SJSA1 (cell line): ENCODE measurements at regions not wholly inside any gene's neighbourhood (a gene's known extent, or its start where the extent isn't known, plus 50 kb on each side); places are given as distances from the start of the nearest gene placed in this dataset.
"Not testable (repeated sequence)": the region's sequence is repeated elsewhere in the genome, so short reads cannot be mapped to it uniquely, and the experiment has no call there.

ENCODE experiments used
- DNase-seq, 2 experiments: peaks; one replicate each; pipeline ENCODE4 v3.0.0-alpha.2; 2015 to 2020; ENCODE audit warnings: low spot score in 2 of 2, low read depth in 1 of 2
- H3K27ac ChIP-seq: fragments of 250-450 bp; sonication (Bioruptor Pico); 2 replicates; pipeline ENCODE4 v1.5.1; 2020; ENCODE audit warnings: mild to moderate bottlenecking, moderate library complexity
- H3K27me3 ChIP-seq: fragments of 250-450 bp; sonication (Bioruptor Pico); replicated peaks from 2 replicates; pipeline ENCODE4 v1.5.1; 2020; ENCODE audit warnings: mild to moderate bottlenecking, moderate library complexity
- H3K36me3 ChIP-seq: fragments of 250-450 bp; sonication (Bioruptor Pico); 2 replicates; pipeline ENCODE4 v1.5.1; 2020; ENCODE audit warnings: mild to moderate bottlenecking
- H3K4me1 ChIP-seq: fragments of 250-450 bp; sonication (Bioruptor Pico); replicated peaks from 2 replicates; pipeline ENCODE4 v1.6.1; 2021; ENCODE audit warnings: mild to moderate bottlenecking
- H3K4me3 ChIP-seq: fragments of 250-450 bp; sonication (Bioruptor Pico); 2 replicates; pipeline ENCODE4 v1.5.1; 2020; ENCODE audit warnings: mild to moderate bottlenecking
- H3K9me3 ChIP-seq: fragments of 250-450 bp; sonication (Bioruptor Pico); replicated peaks from 2 replicates; pipeline ENCODE4 v1.5.1; 2020; ENCODE audit warnings: mild to moderate bottlenecking

DNA sequence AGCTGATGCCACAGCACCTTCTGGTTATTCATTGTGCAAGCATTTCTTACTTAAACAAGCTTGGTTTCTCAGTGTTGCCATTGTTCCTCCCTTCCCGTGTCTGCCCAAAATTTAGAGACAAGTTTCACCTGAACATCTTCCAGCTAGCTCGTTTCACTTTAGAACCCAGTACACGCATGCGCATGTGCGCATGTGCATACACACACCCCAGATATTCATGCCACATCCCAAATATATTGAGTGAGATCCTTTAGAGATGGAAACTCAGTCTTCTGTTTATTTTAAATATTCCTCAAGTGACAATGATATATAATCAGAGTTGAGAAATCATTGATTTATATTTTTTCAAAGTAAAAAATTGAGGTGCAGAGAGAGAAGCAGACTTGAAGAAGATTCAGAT lies 147.6 kb downstream of the PLK2 start:
- Histone ChIP-seq H3K27me3 (no peaks in the 10 kb centered on the region), H3K36me3 (no peaks in the 10 kb centered on the region), H3K4me3 (no peak overlapping the region), H3K9me3 (no peaks in the 10 kb centered on the region), H3K4me1 (no peaks in the 10 kb centered on the region), H3K27ac (no peak overlapping the region)
- DNase-seq: no peak

DNA sequence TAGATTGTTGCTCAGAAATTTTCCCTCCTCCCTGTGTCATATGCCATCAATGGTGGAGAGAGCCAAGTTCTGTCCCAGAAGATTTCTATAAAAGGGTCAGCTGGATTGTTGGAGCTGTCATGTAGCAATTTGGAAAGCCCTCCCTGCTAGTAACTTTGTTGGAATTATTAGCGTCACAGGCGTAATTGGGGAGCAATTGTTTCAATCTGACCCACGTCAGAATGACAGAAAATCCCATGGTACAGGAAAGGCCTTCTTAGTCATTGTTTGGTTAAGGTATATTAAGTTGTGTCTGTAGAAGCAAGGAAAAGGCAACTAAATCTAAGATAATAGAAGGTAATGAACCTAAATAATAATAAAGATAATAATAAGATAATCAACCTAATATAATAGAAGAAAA lies 148.4 kb downstream of the PLK2 start:
- no peak overlapping the region for H3K4me3 ChIP-seq
- no peaks in the 10 kb centered on the region for H3K4me1 ChIP-seq
- H3K27me3 ChIP-seq: no peaks in the 10 kb centered on the region
- H3K9me3 ChIP-seq: no peaks in the 10 kb centered on the region
- no peak for DNase-seq
- H3K27ac ChIP-seq: no peak overlapping the region
- no peaks in the 10 kb centered on the region for H3K36me3 ChIP-seq

DNA sequence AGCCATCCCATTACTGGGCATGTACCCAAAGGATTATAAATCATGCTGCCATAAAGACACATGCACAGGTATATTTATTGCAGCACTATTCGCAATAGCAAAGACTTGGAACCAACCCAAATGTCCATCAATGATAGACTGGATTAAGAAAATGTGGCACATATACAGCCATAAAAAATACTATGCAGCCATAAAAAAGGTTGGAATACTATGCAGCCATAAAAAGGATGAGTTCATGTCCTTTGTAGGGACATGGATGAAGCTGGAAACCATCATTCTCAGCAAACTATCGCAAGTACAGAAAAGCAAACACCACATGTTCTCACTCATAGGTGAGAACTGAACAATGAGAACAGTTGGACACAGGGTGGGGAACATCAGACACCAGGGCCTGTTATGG lies 151.5 kb downstream of the PLK2 start:
- not testable (repeated sequence) for DNase-seq, H3K27me3 ChIP-seq, H3K36me3 ChIP-seq, H3K27ac ChIP-seq, H3K4me3 ChIP-seq, H3K9me3 ChIP-seq, H3K4me1 ChIP-seq

DNA sequence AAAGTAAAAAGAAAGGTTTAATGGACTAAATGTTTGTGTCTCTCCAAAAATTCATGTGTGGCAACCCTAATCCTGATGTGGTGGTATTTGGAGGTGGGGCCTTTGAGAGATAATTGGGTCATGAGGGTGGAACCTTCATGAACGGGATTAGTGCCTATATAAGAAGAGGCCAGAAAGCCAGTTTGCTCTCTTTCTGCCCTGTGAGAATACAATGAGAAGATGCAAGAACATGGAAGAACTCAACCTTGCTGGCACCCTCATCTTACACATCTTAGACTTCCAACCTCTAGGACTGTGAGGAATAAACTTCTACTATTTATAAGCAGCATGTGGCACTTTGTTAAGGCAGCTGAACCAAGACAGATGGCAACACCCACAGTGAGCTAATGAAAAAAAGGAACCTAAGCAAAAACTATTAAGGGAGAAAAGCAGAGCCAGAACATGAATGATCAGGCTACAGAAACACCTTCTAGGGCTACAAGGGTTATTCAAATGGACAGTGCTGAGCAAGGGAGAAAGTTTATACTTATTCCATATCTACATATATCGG lies 159.5 kb downstream of the PLK2 start:
- H3K27me3 ChIP-seq: no peaks in the 10 kb centered on the region
- H3K36me3 ChIP-seq: no peaks in the 10 kb centered on the region
- no peak overlapping the region for H3K27ac ChIP-seq
- H3K4me3 ChIP-seq: no peak overlapping the region
- no peaks in the 10 kb centered on the region for H3K4me1 ChIP-seq
- H3K9me3 ChIP-seq: no peaks in the 10 kb centered on the region
- no peak for DNase-seq

DNA sequence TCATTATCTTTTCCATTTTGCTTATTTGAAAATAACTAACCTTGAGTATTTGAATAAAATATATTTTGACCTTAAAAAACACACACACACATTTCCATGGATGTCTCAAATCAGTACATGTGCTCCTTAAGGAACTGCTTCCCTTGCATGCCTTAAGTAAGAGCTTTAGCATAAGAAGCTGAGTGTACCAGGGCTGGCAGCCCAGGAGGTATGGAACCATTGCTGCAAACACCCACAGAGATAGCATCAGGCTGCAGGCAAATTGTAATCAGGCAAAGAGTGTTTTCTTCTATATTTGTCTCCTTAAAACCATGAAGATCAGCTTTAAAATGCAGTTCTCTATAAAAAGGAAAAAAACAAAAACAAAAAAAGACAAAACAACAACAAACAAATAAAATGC lies 160.6 kb downstream of the PLK2 start:
- H3K27ac ChIP-seq: no peak overlapping the region
- peaks cover 5% of the 10 kb centered on the region for H3K4me1 ChIP-seq
- no peak for DNase-seq
- no peak overlapping the region for H3K4me3 ChIP-seq
- H3K36me3 ChIP-seq: no peaks in the 10 kb centered on the region
- H3K9me3 ChIP-seq: no peaks in the 10 kb centered on the region
- no peaks in the 10 kb centered on the region for H3K27me3 ChIP-seq

DNA sequence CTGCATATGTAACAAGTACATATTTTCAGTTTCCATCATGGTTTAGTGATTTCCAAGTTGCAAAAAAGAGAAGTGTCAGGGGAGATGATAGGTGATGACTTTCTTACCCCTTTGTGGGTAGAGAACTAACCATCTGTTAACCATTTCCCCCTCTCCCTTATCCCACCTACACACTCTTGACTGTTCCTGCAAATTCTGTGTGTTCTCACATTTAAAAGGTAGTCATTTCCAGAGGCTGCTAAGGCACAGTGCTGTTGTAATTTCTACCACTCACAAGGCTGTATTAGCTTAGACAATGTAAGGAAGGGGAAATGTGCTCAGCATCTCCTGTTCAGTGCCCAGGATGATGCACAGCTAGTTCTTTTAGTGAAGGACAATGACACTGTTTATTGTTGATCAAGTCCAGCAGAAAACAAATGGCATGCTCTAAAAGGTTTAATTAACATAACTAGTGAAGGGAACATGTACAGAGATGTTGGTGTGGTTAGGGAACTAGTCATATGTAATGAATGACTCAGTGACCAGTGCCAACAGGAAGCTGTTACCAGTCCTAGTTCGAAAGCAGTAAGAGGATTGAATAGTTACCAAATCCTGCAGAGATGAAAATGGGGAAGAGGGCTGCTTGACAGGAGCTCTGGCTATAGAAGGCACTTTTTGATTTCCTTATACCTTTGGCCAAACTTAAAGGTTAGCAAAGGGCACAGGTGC lies 165.1 kb downstream of the PLK2 start:
- Histone ChIP-seq H3K36me3 (no peaks in the 10 kb centered on the region), H3K4me3 (no peak overlapping the region), H3K27ac (no peak overlapping the region), H3K27me3 (no peaks in the 10 kb centered on the region), H3K9me3 (no peaks in the 10 kb centered on the region), H3K4me1 (peaks cover 5% of the 10 kb centered on the region)
- no peak for DNase-seq

DNA sequence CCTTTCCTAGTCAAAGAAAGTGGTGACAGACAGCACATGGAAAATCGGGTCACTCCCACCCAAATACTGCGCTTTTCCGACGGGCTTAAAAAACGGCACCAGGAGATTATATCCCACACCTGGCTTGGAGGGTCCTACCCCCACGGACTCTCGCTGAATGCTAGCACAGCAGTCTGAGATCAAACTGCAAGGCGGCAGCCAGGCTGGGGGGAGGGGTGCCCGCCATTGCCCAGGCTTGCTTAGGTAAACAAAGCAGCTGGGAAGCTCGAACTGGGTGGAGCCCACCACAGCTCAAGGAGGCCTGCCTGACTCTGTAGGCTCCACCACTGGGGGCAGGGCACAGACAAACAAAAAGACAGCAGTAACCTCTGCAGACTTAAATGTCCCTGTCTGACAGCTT lies 171.6 kb downstream of the PLK2 start:
- not testable (repeated sequence) for H3K36me3 ChIP-seq, H3K27me3 ChIP-seq, H3K9me3 ChIP-seq, DNase-seq, H3K27ac ChIP-seq, H3K4me1 ChIP-seq, H3K4me3 ChIP-seq

DNA sequence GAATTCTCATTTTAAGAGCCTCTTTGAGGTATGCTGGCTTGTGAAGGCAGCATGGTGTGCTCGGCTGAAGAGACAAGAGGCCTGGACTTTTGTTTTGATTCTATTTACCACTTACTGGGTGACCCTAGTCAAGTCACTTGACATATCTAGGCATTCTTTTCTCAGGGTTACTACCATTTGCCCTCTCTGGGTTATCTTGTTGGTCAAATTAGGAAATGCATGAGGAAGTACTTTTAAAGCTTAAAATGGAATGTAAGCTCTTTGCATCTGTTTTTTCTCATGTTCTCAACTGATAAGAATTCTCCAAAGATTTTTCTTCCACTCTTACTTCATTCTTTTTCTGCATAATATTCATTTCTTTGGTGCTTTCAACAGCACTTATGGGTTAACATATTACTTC lies 173.1 kb downstream of the PLK2 start:
- DNase-seq: no peak
- H3K9me3 ChIP-seq: no peaks in the 10 kb centered on the region
- no peak overlapping the region for H3K4me3 ChIP-seq

DNA sequence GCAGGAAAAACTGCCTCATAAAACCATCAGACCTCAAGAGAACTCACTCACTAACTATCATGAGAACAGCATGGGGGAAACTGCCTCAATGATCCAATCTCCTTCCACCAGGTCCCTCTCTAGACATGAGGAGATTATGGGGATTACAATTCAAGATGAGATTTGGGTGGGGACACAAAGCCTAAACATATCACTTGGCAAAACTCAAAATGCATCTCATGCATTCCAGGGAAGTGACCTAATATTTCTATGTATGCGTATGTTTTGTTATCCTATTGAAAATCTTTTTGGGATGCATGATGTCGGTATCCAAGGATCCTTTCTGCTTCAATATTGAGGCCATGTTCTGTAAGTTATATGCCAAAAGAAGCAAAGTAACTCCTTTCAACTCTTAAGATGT lies 174.0 kb downstream of the PLK2 start:
- no peak for DNase-seq
- Histone ChIP-seq H3K36me3 (no peaks in the 10 kb centered on the region), H3K9me3 (no peaks in the 10 kb centered on the region), H3K4me3 (no peak overlapping the region), H3K27me3 (no peaks in the 10 kb centered on the region), H3K4me1 (no peaks in the 10 kb centered on the region), H3K27ac (no peak overlapping the region)

More for the DNA sequence above, 173.1 kb downstream of the PLK2 start:
- Histone ChIP-seq H3K27me3 (no peaks in the 10 kb centered on the region), H3K4me1 (no peaks in the 10 kb centered on the region), H3K36me3 (no peaks in the 10 kb centered on the region), H3K27ac (no peak overlapping the region)

DNA sequence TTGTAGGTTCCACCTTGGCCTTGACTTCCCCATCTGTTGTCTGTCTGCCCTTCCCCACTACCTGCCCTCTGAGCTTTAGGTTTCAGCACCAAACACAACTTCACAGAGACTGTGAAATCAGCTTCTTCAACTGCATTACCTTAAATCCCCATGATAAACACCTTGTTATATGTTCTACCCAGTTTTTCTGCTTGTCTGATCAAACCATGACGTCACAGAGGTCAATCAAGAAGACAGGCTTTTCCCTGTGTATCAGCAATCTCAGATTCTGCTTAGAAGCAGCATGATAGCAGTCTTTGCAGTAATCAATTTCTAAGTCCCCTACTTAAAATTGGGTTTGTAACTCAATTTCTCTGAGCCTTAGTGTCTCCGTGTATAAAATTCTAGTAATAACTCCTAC lies 175.0 kb downstream of the PLK2 start:
- H3K4me1 ChIP-seq: no peaks in the 10 kb centered on the region
- DNase-seq: no peak
- no peak overlapping the region for H3K27ac ChIP-seq
- no peaks in the 10 kb centered on the region for H3K36me3 ChIP-seq
- H3K4me3 ChIP-seq: no peak overlapping the region
- H3K27me3 ChIP-seq: no peaks in the 10 kb centered on the region
- H3K9me3 ChIP-seq: no peaks in the 10 kb centered on the region

DNA sequence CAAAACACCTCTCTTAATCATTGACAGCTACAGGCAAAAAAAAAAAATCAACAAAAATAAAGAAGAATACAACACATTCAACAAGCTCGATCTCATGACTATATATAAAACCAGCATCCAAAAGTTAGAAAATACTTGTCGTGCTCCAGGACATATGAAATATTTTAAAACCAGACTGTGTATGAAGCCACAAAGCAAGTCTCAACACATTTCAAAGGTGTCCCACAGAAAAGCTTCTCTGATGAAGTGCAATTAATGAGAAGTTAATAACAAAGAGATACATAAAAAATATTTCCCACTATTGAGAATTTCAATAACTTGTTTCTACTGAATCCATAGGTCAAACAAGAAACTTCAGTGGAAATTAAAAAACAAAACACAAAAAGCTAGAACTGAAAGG lies 178.7 kb downstream of the PLK2 start:
- H3K27me3 ChIP-seq: no peaks in the 10 kb centered on the region
- H3K4me3 ChIP-seq: no peak overlapping the region
- no peak overlapping the region for H3K27ac ChIP-seq
- no peaks in the 10 kb centered on the region for H3K9me3 ChIP-seq
- H3K36me3 ChIP-seq: no peaks in the 10 kb centered on the region
- no peaks in the 10 kb centered on the region for H3K4me1 ChIP-seq
- no peak for DNase-seq

DNA sequence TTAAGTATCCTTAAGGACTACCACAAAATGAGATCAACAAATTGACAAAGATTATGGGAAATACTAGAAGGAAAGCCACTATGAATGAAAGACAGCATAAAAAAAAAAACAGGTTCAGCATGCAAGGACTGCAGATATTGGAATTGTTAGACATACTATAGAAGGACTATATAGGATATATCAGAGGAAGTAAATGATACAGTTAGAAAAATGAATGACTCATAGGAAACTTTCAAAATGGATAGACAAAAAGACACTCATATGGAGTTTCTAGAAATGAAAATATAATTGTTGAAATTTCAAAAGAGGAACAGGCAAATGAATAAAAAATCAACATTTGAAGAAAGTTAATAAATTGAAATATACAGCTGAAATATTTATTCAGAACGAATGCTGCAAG lies 180.6 kb downstream of the PLK2 start:
- Histone ChIP-seq H3K9me3 (no peaks in the 10 kb centered on the region), H3K36me3 (no peaks in the 10 kb centered on the region), H3K4me1 (no peaks in the 10 kb centered on the region), H3K27me3 (no peaks in the 10 kb centered on the region), H3K27ac (no peak overlapping the region), H3K4me3 (no peak overlapping the region)
- no peak for DNase-seq

DNA sequence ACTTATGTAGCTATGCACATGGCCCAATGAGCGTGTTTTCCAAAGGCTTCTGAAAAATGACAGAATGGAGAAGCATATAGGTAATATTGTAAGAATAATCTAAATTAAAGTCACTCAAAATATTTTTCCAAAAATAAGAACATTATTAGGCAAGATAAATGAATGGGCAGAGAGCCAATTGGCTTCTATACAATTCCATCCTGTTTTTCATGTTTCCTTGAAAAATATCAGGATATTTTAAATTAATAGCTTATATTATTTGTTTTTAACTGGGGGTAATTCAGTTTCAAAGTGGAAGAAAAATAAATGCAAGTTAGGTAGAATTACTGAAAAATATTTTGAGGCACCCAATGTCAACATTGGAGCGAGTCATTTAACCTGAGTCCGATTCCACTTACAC lies 183.5 kb downstream of the PLK2 start:
- DNase-seq: no peak
- H3K9me3 ChIP-seq: no peaks in the 10 kb centered on the region
- H3K4me3 ChIP-seq: no peak overlapping the region
- no peaks in the 10 kb centered on the region for H3K27me3 ChIP-seq
- no peak overlapping the region for H3K27ac ChIP-seq
- no peaks in the 10 kb centered on the region for H3K36me3 ChIP-seq
- no peaks in the 10 kb centered on the region for H3K4me1 ChIP-seq

DNA sequence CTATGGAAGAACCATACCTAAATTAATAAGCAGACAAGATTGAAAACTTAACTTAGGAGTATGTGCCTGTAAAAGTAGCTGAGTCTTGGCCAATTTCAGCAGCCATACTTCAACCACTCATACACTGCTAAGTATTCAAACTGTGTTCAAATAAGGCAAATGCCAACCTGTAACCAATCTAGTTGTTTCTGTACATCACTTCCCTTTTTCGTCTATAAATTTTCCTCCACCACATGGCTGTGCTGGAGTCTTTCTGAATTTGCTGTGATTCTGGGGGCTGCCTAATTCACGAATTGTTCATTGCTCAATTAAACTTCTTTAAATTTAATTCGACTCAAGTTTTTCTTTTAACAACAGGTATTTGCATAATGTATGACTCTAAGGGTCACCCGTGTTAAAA lies 184.4 kb downstream of the PLK2 start:
- no peaks in the 10 kb centered on the region for H3K9me3 ChIP-seq
- no peaks in the 10 kb centered on the region for H3K27me3 ChIP-seq
- no peak for DNase-seq
- H3K36me3 ChIP-seq: no peaks in the 10 kb centered on the region
- no peaks in the 10 kb centered on the region for H3K4me1 ChIP-seq
- H3K4me3 ChIP-seq: no peak overlapping the region
- no peak overlapping the region for H3K27ac ChIP-seq

DNA sequence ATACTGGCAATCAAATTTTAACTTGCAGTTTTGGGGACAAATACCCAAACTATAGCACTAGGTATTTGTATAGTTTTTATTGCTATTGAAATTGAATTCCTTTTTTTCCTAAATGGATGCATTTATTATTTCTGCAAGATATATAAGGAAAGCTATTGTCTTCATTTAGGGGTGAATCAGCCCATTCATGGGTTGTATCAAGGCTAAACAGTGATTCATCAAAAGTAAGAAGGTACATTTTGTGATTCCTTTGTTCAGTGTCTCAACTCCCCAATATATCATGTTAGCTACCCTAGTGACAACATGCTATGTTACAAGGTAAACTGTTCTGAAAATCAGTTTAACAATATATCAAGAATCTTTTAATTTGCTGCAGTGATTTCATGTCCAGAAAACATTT lies 185.7 kb downstream of the PLK2 start:
- Histone ChIP-seq H3K36me3 (no peaks in the 10 kb centered on the region), H3K4me3 (no peak overlapping the region), H3K9me3 (no peaks in the 10 kb centered on the region), H3K27ac (no peak overlapping the region), H3K27me3 (no peaks in the 10 kb centered on the region), H3K4me1 (no peaks in the 10 kb centered on the region)
- DNase-seq: no peak
